ENCODE measurements at regions not wholly inside any gene's neighbourhood (a gene's known extent, or its start where the extent isn't known, plus 50 kb on each side); places are given as distances from the start of the nearest gene placed in this dataset.

GRCh38 chr10:105761576-105762260 is 1120.6 kb downstream of the SORCS3 start:
- Histone ChIP-seq H3K9me3 (no peaks in the 10 kb centered on the region), H3K27ac (no peak overlapping the region), H3K36me3 (no peaks in the 10 kb centered on the region), H3K27me3 (no peaks in the 10 kb centered on the region), H3K4me3 (no peak overlapping the region), H3K4me1 (peaks cover 0 to 7% of the 10 kb centered on the region in 2 donors)
- no peak for TF ChIP-seq CTCF (IDR thresholded peaks at IDR 0.05)
- no peak for DNase-seq (ENCODE audit: low spot score)

- DNase-seq (ENCODE audit: low spot score): no peak
- H3K4me1 ChIP-seq: peaks cover 0 to 7% of the 10 kb centered on the region in 2 donors
- H3K27me3 ChIP-seq: no peaks in the 10 kb centered on the region
- no peak overlapping the region for H3K27ac ChIP-seq
- TF ChIP-seq CTCF (IDR thresholded peaks at IDR 0.05): no peak
- H3K36me3 ChIP-seq: no peaks in the 10 kb centered on the region
- H3K9me3 ChIP-seq: no peaks in the 10 kb centered on the region
- H3K4me3 ChIP-seq: no peak overlapping the region
Observed at GRCh38 chr10:105759669-105760068, 1118.6 kb downstream of the SORCS3 start.

- Histone ChIP-seq H3K27ac (peak overlapping the region in 1 of 2 donors; percentile 48), H3K9me3 (no peaks in the 10 kb centered on the region)
- no peak for DNase-seq (ENCODE audit: low spot score)
Observed at GRCh38 chr10:105758209-105758998, 1117.3 kb downstream of the SORCS3 start.

GRCh38 chr10:105757302-105757701 is 1116.2 kb downstream of the SORCS3 start:
- Histone ChIP-seq H3K27ac (peak overlapping the region in 1 of 2 donors; percentile 56), H3K4me3 (no peak overlapping the region), H3K4me1 (peaks cover 0 to 7% of the 10 kb centered on the region in 2 donors), H3K9me3 (no peaks in the 10 kb centered on the region), H3K36me3 (no peaks in the 10 kb centered on the region), H3K27me3 (no peaks in the 10 kb centered on the region)
- DNase-seq (ENCODE audit: low spot score): no peak
- no peak for TF ChIP-seq CTCF (IDR thresholded peaks at IDR 0.05)

More at GRCh38 chr10:105758209-105758998, 1117.3 kb downstream of the SORCS3 start:
- TF ChIP-seq CTCF (IDR thresholded peaks at IDR 0.05): no peak
- no peaks in the 10 kb centered on the region for H3K36me3 ChIP-seq
- no peak overlapping the region for H3K4me3 ChIP-seq
- no peaks in the 10 kb centered on the region for H3K27me3 ChIP-seq
- H3K4me1 ChIP-seq: peaks cover 0 to 7% of the 10 kb centered on the region in 2 donors

- Histone ChIP-seq H3K9me3 (no peaks in the 10 kb centered on the region), H3K27ac (peak overlapping the region; percentile 15 to 56), H3K4me1 (peaks cover 0 to 12% of the 10 kb centered on the region in 2 donors), H3K4me3 (no peak overlapping the region), H3K27me3 (no peaks in the 10 kb centered on the region), H3K36me3 (no peaks in the 10 kb centered on the region)
- no peak for DNase-seq (ENCODE audit: low spot score)
- no peak for TF ChIP-seq CTCF (IDR thresholded peaks at IDR 0.05)
Observed at GRCh38 chr10:105756386-105756785, 1115.3 kb downstream of the SORCS3 start.

Data from right atrium auricular region (tissue), 2 donors.